ENCODE measurements at regions not wholly inside any gene's neighbourhood (a gene's known extent, or its start where the extent isn't known, plus 50 kb on each side); places are given as distances from the start of the nearest gene placed in this dataset.

DNA sequence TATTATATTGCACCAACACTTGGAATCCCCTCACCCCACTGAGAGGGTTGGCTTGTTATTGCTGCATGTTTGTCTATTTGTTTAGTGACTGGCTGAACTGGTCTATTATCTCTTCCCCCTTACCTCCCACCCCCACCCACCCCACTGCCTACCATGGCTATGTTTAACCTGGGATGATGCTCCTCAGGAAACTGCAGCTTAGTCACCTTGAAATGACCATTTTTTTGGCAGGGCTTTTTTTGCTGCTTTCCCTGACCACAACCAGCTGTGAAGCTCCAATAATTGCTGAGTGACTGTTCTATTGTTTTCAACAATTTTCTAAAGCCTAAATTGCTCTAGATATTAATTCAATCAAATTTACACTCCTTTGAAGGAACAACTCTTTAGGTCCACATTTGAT, 137.9 kb upstream of the CADM2 start:
- Histone ChIP-seq H3K36me3 (ENCODE audit: control insufficient read depth in 4 of 4, insufficient read depth in 3 of 4, low read depth in 1 of 4, low read length in 3 of 4) (no peaks in the 10 kb centered on the region), H3K27ac (ENCODE audit: low read depth in 1 of 2, low read length in 2 of 2) (no peak overlapping the region), H3K9ac (ENCODE audit: low read depth in 1 of 2, low read length in 2 of 2) (no peak overlapping the region), H3K4me3 (ENCODE audit: low read depth in 1 of 3, low read length in 3 of 3) (no peak overlapping the region), H3K27me3 (ENCODE audit: control insufficient read depth in 4 of 4, insufficient read depth in 4 of 4, low read length in 3 of 4) (peaks cover 0 to 2% (median 0%) of the 10 kb centered on the region in 4 donors), H3K4me1 (ENCODE audit: control insufficient read depth in 4 of 4, insufficient read depth in 4 of 4, low read length in 3 of 4) (no peaks in the 10 kb centered on the region), H3K9me3 (ENCODE audit: control insufficient read depth in 4 of 4, low read length in 3 of 4) (peaks cover 0 to 2% (median 0%) of the 10 kb centered on the region in 4 donors)
- TF ChIP-seq TAF1 (conservative IDR thresholded peaks at IDR 0.05) (no peak), NR2F2 (IDR thresholded peaks at IDR 0.05) (no peak), FOXA1 (IDR thresholded peaks at IDR 0.05) (no peak), EGR1 (IDR thresholded peaks at IDR 0.05; ENCODE audit: low read depth in 2 of 2) (no peak), GABPA (IDR thresholded peaks at IDR 0.05 in 1 of 2, conservative IDR thresholded peaks at IDR 0.05 in 1 of 2) (no peak), YY1 (IDR thresholded peaks at IDR 0.05) (no peak), FOXA2 (IDR thresholded peaks at IDR 0.05) (no peak)
- TF ChIP-seq, protein P1, sequence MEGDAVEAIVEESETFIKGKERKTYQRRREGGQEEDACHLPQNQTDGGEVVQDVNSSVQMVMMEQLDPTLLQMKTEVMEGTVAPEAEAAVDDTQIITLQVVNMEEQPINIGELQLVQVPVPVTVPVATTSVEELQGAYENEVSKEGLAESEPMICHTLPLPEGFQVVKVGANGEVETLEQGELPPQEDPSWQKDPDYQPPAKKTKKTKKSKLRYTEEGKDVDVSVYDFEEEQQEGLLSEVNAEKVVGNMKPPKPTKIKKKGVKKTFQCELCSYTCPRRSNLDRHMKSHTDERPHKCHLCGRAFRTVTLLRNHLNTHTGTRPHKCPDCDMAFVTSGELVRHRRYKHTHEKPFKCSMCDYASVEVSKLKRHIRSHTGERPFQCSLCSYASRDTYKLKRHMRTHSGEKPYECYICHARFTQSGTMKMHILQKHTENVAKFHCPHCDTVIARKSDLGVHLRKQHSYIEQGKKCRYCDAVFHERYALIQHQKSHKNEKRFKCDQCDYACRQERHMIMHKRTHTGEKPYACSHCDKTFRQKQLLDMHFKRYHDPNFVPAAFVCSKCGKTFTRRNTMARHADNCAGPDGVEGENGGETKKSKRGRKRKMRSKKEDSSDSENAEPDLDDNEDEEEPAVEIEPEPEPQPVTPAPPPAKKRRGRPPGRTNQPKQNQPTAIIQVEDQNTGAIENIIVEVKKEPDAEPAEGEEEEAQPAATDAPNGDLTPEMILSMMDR (IDR thresholded peaks at IDR 0.05; ENCODE audit: low read depth, low read length, missing input control) = no peak
- TF ChIP-seq, protein P2, sequence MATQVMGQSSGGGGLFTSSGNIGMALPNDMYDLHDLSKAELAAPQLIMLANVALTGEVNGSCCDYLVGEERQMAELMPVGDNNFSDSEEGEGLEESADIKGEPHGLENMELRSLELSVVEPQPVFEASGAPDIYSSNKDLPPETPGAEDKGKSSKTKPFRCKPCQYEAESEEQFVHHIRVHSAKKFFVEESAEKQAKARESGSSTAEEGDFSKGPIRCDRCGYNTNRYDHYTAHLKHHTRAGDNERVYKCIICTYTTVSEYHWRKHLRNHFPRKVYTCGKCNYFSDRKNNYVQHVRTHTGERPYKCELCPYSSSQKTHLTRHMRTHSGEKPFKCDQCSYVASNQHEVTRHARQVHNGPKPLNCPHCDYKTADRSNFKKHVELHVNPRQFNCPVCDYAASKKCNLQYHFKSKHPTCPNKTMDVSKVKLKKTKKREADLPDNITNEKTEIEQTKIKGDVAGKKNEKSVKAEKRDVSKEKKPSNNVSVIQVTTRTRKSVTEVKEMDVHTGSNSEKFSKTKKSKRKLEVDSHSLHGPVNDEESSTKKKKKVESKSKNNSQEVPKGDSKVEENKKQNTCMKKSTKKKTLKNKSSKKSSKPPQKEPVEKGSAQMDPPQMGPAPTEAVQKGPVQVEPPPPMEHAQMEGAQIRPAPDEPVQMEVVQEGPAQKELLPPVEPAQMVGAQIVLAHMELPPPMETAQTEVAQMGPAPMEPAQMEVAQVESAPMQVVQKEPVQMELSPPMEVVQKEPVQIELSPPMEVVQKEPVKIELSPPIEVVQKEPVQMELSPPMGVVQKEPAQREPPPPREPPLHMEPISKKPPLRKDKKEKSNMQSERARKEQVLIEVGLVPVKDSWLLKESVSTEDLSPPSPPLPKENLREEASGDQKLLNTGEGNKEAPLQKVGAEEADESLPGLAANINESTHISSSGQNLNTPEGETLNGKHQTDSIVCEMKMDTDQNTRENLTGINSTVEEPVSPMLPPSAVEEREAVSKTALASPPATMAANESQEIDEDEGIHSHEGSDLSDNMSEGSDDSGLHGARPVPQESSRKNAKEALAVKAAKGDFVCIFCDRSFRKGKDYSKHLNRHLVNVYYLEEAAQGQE (IDR thresholded peaks at IDR 0.05) = no peak
- DNase-seq (ENCODE audit: low spot score) = no peak

DNA sequence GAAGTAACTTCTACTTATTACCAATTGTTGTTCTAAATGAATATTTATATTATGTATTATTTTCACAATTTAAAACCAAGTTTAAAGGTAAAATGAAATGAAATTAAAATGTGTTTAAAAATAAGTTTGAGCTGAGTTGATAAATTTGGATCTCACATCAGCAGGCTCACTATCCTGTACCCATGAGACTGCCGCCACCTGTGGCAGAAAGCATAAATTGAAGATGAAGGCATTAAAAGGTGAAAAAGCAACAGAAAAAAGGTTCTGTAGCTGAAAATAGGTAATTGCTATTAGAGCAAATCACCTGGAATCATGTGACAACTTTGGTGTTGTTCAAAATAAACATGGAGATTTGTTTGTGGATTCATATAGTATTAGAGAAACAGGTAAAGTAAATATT, 133.0 kb upstream of the CADM2 start:
- Histone ChIP-seq H3K27me3 (ENCODE audit: control insufficient read depth in 4 of 4, insufficient read depth in 4 of 4, low read length in 3 of 4) (no peaks in the 10 kb centered on the region), H3K4me1 (ENCODE audit: control insufficient read depth in 4 of 4, insufficient read depth in 4 of 4, low read length in 3 of 4) (no peaks in the 10 kb centered on the region), H3K27ac (ENCODE audit: low read depth in 1 of 2, low read length in 2 of 2) (no peak overlapping the region), H3K9me3 (ENCODE audit: control insufficient read depth in 4 of 4, low read length in 3 of 4) (peaks cover 0 to 2% (median 0%) of the 10 kb centered on the region in 4 donors), H3K9ac (ENCODE audit: low read depth in 1 of 2, low read length in 2 of 2) (no peak overlapping the region), H3K4me3 (ENCODE audit: low read depth in 1 of 3, low read length in 3 of 3) (no peak overlapping the region), H3K36me3 (ENCODE audit: control insufficient read depth in 4 of 4, insufficient read depth in 3 of 4, low read depth in 1 of 4, low read length in 3 of 4) (no peaks in the 10 kb centered on the region)
- no peak for TF ChIP-seq FOXA1 (IDR thresholded peaks at IDR 0.05)
- TF ChIP-seq HNF4A (conservative IDR thresholded peaks at IDR 0.05) = no peak
- no peak for TF ChIP-seq GABPA (IDR thresholded peaks at IDR 0.05 in 1 of 2, conservative IDR thresholded peaks at IDR 0.05 in 1 of 2)
- TF ChIP-seq, protein P3, sequence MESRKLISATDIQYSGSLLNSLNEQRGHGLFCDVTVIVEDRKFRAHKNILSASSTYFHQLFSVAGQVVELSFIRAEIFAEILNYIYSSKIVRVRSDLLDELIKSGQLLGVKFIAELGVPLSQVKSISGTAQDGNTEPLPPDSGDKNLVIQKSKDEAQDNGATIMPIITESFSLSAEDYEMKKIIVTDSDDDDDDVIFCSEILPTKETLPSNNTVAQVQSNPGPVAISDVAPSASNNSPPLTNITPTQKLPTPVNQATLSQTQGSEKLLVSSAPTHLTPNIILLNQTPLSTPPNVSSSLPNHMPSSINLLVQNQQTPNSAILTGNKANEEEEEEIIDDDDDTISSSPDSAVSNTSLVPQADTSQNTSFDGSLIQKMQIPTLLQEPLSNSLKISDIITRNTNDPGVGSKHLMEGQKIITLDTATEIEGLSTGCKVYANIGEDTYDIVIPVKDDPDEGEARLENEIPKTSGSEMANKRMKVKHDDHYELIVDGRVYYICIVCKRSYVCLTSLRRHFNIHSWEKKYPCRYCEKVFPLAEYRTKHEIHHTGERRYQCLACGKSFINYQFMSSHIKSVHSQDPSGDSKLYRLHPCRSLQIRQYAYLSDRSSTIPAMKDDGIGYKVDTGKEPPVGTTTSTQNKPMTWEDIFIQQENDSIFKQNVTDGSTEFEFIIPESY (IDR thresholded peaks at IDR 0.05) = no peak
- TF ChIP-seq, protein P2 (IDR thresholded peaks at IDR 0.05) = no peak
- TF ChIP-seq EGR1 (IDR thresholded peaks at IDR 0.05; ENCODE audit: low read depth in 2 of 2) = no peak
- TF ChIP-seq TAF1 (conservative IDR thresholded peaks at IDR 0.05) = no peak
- no peak for TF ChIP-seq JUND (IDR thresholded peaks at IDR 0.05)
- TF ChIP-seq RXRA (IDR thresholded peaks at IDR 0.05) = no peak
- TF ChIP-seq YY1 (IDR thresholded peaks at IDR 0.05) = no peak
- TF ChIP-seq SP1 (IDR thresholded peaks at IDR 0.05) = no peak
- TF ChIP-seq FOXA2 (IDR thresholded peaks at IDR 0.05) = no peak
- TF ChIP-seq, protein P4, sequence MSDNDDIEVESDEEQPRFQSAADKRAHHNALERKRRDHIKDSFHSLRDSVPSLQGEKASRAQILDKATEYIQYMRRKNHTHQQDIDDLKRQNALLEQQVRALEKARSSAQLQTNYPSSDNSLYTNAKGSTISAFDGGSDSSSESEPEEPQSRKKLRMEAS (IDR thresholded peaks at IDR 0.05) = no peak
- no peak for TF ChIP-seq NR2F2 (IDR thresholded peaks at IDR 0.05)
- TF ChIP-seq RAD21 (IDR thresholded peaks at IDR 0.05) = no peak
- TF ChIP-seq HNF4G (IDR thresholded peaks at IDR 0.05) = no peak
- TF ChIP-seq, protein P1 (IDR thresholded peaks at IDR 0.05; ENCODE audit: low read depth, low read length, missing input control) = no peak
- TF ChIP-seq, protein P5, sequence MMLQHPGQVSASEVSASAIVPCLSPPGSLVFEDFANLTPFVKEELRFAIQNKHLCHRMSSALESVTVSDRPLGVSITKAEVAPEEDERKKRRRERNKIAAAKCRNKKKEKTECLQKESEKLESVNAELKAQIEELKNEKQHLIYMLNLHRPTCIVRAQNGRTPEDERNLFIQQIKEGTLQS (IDR thresholded peaks at IDR 0.05) = no peak
- DNase-seq (ENCODE audit: low spot score) = no peak
- 90% methylated on average over 1 of the region's 1 CpG for WGBS

Measured in liver (tissue), 8 donors.